HCT116 (cell line): ENCODE measurements at regions not wholly inside any gene's neighbourhood (a gene's known extent, or its start where the extent isn't known, plus 50 kb on each side); places are given as distances from the start of the nearest gene placed in this dataset.

Experiments
- ATAC-seq: fragments of 200-7000 bp; cut with Tn5 transposase; 2 replicates; pipeline ENCODE4 v1.9.1; 2020; ENCODE audit warnings: mild to moderate bottlenecking, moderate library complexity
- BruUV-seq: library from RNA; stranded (reverse); fragments of 400-500 nt; replicated peaks from 2 replicates; lab custom pipeline; 2021; lab: Mats Ljungman, UMichigan
- CTCF ChIA-PET: fragments of 300-600 bp; sonication (Branson Sonifier 250); formaldehyde crosslinking; loops from one replicate; lab custom pipeline; 2021; ENCODE audit warnings: antibody characterized with exemption; lab: Charles Lee
- POLR2A ChIA-PET: fragments of 300-600, 350-600 bp; sonication (Branson Sonifier 250); formaldehyde crosslinking; loops from one replicate; lab custom pipeline; 2021; ENCODE audit warnings: antibody characterized with exemption; lab: Charles Lee
- RAD21 ChIA-PET, 2 experiments: fragments of 300-600 bp; sonication (Branson Sonifier 250); formaldehyde crosslinking; loops; one replicate each; lab custom pipeline; 2023; ENCODE audit warnings: low total read pairs in 2 of 2; ENCODE audit not compliant: uncharacterized antibody in 2 of 2, unreplicated experiment in 2 of 2, low non-redundant PET in 1 of 2; lab: Charles Lee
- DNase-seq: peaks from one replicate; pipeline ENCODE4 v3.0.0-alpha.2; 2010; ENCODE audit warnings: low read depth, low spot score
- H2AFZ ChIP-seq: fragments of 200-600 bp; shearing (Covaris generic), sonication (generic); 2 replicates; pipeline ENCODE4 v1.6.1; 2017; ENCODE audit warnings: low read depth, mixed run types, mixed read lengths, antibody characterized with exemption, low read length; ENCODE audit not compliant: poor library complexity, severe bottlenecking
- H3K27ac ChIP-seq: 2 replicates; pipeline ENCODE4 v1.5.1; 2012; ENCODE audit warnings: low read depth, low read length
- H3K27me3 ChIP-seq: fragments of 200-600 bp; sonication (generic); 2 replicates; pipeline ENCODE4 v1.6.1; 2016; ENCODE audit warnings: mixed run types, low read length, mixed read lengths; ENCODE audit not compliant: insufficient read depth
- H3K36me3 ChIP-seq, 2 experiments: fragments of 200-500 bp in 1 of 2; fragments of 200-600 bp in 1 of 2; sonication (Bioruptor generic) in 1 of 2; sonication (generic) in 1 of 2; 2 replicates each; pipeline versions ENCODE4 v1.5.1 to v1.6.1; 2014 to 2016; ENCODE audit warnings: low read length in 2 of 2, inconsistent platforms in 1 of 2, mixed read lengths in 1 of 2, mixed run types in 1 of 2; ENCODE audit not compliant: insufficient read depth in 2 of 2, control insufficient read depth in 1 of 2
- H3K4me1 ChIP-seq, 2 experiments: fragments of 200-600 bp in 1 of 2; sonication (generic) in 1 of 2; 2 replicates each; pipeline versions ENCODE4 v1.5.1 to v1.6.1; 2012 to 2017; ENCODE audit warnings: low read length in 2 of 2, inconsistent platforms in 1 of 2, mild to moderate bottlenecking in 1 of 2, mixed read lengths in 1 of 2, mixed run types in 1 of 2, moderate library complexity in 1 of 2; ENCODE audit not compliant: insufficient read depth in 2 of 2, control insufficient read depth in 1 of 2
- H3K4me2 ChIP-seq: fragments of 200-600 bp; sonication (generic); 2 replicates; pipeline ENCODE4 v1.6.1; 2017; ENCODE audit warnings: mixed run types, low read length, mixed read lengths
- H3K4me3 ChIP-seq, 2 experiments: fragments of 200-600 bp in 1 of 2; sonication (generic) in 1 of 2; replicated peaks in 1 of 2; 2 replicates each; pipeline ENCODE4 v1.5.1; 2011 to 2016; ENCODE audit warnings: low read length in 2 of 2, control low read depth in 1 of 2, low read depth in 1 of 2, mild to moderate bottlenecking in 1 of 2, mixed read lengths in 1 of 2, mixed run types in 1 of 2
- H3K79me2 ChIP-seq: fragments of 200-600 bp; sonication (generic); 2 replicates; pipeline ENCODE4 v1.6.1; 2017; ENCODE audit warnings: mild to moderate bottlenecking, mixed run types, low read length, moderate library complexity, mixed read lengths; ENCODE audit not compliant: insufficient read depth
- H3K9ac ChIP-seq: fragments of 200-600 bp; sonication (generic); 2 replicates; pipeline ENCODE4 v1.6.1; 2016; ENCODE audit warnings: low read length, mixed read lengths
- H3K9me2 ChIP-seq: fragments of 200-600 bp; sonication (generic), shearing (Covaris generic); 2 replicates; pipeline ENCODE4 v1.6.1; 2017; ENCODE audit warnings: mixed run types, mild to moderate bottlenecking, moderate library complexity; ENCODE audit not compliant: insufficient read depth
- H3K9me3 ChIP-seq, 2 experiments: fragments of 200-500 bp in 1 of 2; fragments of 200-600 bp in 1 of 2; sonication (Bioruptor generic) in 1 of 2; sonication (generic) in 1 of 2; 2 replicates each; pipeline ENCODE4 v1.6.1; 2014 to 2017; ENCODE audit warnings: low read length in 2 of 2, mixed read lengths in 2 of 2, inconsistent platforms in 1 of 2, low read depth in 1 of 2, mild to moderate bottlenecking in 1 of 2, mixed run types in 1 of 2, moderate library complexity in 1 of 2; ENCODE audit not compliant: control insufficient read depth in 1 of 2, insufficient read depth in 1 of 2
- H4K20me1 ChIP-seq: fragments of 200-600 bp; sonication (generic), shearing (Covaris generic); 2 replicates; pipeline ENCODE4 v1.6.1; 2017; ENCODE audit warnings: mixed run types, mild to moderate bottlenecking, moderate library complexity; ENCODE audit not compliant: insufficient read depth
- EZH2 ChIP-seq: fragments of 200-600 bp; sonication (generic); IDR thresholded peaks from 2 replicates; pipeline ENCODE4 v1.6.1; 2017; ENCODE audit warnings: antibody characterized with exemption, mixed run types
- EZH2phosphoT487 ChIP-seq: fragments of 200-600 bp; IDR thresholded peaks from 2 replicates; pipeline ENCODE4 v1.6.1; 2018; ENCODE audit warnings: antibody characterized with exemption, borderline replicate concordance
- FOSL1 ChIP-seq: IDR thresholded peaks from 2 replicates; pipeline ENCODE4 v1.6.1; 2012; ENCODE audit warnings: low read depth
- JUND ChIP-seq: IDR thresholded peaks from 2 replicates; pipeline ENCODE4 v1.6.1; 2012
- POLR2AphosphoS5 ChIP-seq: IDR thresholded peaks from 2 replicates; pipeline ENCODE4 v1.6.1; 2011; ENCODE audit warnings: mild to moderate bottlenecking, low read depth, low read length, moderate library complexity
- REST ChIP-seq: IDR thresholded peaks from 2 replicates; pipeline ENCODE4 v1.6.1; 2012; ENCODE audit warnings: low read depth
- SIN3A ChIP-seq: IDR thresholded peaks from 2 replicates; pipeline ENCODE4 v1.6.1; 2012; ENCODE audit warnings: low read depth
- SP1 ChIP-seq: IDR thresholded peaks from 2 replicates; pipeline ENCODE4 v1.6.1; 2012; ENCODE audit warnings: low read depth
- TCF7L2 ChIP-seq: IDR thresholded peaks from 2 replicates; pipeline ENCODE4 v1.7.0; 2011; ENCODE audit warnings: borderline replicate concordance, inconsistent platforms; ENCODE audit not compliant: insufficient read depth, insufficient read length; ENCODE audit errors: extremely low read depth
- ZNF274 ChIP-seq: fragments of 200-500 bp; sonication (Bioruptor generic); IDR thresholded peaks from 2 replicates; pipeline ENCODE4 v1.6.1; 2014; ENCODE audit warnings: mild to moderate bottlenecking, low read depth, low read length, inconsistent platforms
- intact Hi-C: fragments of 100-400 bp; cut with micrococcal nuclease; formaldehyde crosslinking; loops from 2 replicates; pipeline ENCODE4 v1.10.0; 2022
- TF ChIP-seq, protein P1 (sequence below), 3 experiments: fragments of 200-600 bp in 1 of 3; sonication (generic) in 1 of 3; IDR thresholded peaks in 2 of 3; conservative IDR thresholded peaks in 1 of 3; 2 replicates each; pipeline ENCODE4 v1.5.1; 2012 to 2017; ENCODE audit warnings: low read depth in 2 of 3, low read length in 2 of 3, antibody characterized with exemption in 1 of 3, borderline replicate concordance in 1 of 3, control low read depth in 1 of 3, mild to moderate bottlenecking in 1 of 3, mixed read lengths in 1 of 3, mixed run types in 1 of 3, moderate library complexity in 1 of 3; ENCODE audit not compliant: insufficient read depth in 1 of 3

- TF ChIP-seq REST = no peak
- TF ChIP-seq SIN3A = no peak
- TF ChIP-seq, all 23 proteins: peak for 0
These were observed 169.6 kb downstream of the SLC24A2 start (continued) for GRCh38 chr9:19619221-19619620.

DNA sequence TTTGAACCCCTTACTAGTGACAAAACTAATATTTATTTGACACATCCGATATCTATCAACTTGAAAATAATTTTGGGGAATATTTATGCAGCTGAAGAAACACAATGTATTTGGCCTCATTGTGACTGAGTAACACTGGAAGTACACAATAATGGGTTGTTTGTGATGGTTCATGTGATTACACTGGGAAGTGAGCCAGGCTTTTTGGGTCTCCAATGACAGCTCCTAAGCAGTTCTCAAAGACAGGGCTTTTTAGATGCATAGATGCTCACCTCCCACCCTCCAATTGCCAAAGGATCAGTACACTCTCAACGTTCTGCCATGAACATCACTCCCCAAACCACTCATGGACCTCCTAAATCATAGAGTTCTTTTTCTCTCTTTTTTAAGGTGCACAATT, 170.0 kb downstream of the SLC24A2 start:
- Histone ChIP-seq H2AFZ (no peak overlapping the region), H3K9me2 (no peaks in the 10 kb centered on the region), H3K9ac (no peak overlapping the region), H3K27ac (no peak overlapping the region), H3K36me3 (no peaks in the 10 kb centered on the region), H3K79me2 (no peaks in the 10 kb centered on the region), H3K4me3 (no peak overlapping the region), H3K27me3 (peaks cover 81% of the 10 kb centered on the region), H3K4me1 (no peaks in the 10 kb centered on the region), H3K4me2 (no peak overlapping the region), H3K9me3 (no peaks in the 10 kb centered on the region), H4K20me1 (no peaks in the 10 kb centered on the region)
- ChIA-PET RAD21 (no interaction called here), POLR2A (no interaction called here), CTCF (no interaction called here)
- no TSS peak for BruUV-seq
- DNase-seq (no peak), ATAC-seq (no peak)
- TF ChIP-seq, protein P1, sequence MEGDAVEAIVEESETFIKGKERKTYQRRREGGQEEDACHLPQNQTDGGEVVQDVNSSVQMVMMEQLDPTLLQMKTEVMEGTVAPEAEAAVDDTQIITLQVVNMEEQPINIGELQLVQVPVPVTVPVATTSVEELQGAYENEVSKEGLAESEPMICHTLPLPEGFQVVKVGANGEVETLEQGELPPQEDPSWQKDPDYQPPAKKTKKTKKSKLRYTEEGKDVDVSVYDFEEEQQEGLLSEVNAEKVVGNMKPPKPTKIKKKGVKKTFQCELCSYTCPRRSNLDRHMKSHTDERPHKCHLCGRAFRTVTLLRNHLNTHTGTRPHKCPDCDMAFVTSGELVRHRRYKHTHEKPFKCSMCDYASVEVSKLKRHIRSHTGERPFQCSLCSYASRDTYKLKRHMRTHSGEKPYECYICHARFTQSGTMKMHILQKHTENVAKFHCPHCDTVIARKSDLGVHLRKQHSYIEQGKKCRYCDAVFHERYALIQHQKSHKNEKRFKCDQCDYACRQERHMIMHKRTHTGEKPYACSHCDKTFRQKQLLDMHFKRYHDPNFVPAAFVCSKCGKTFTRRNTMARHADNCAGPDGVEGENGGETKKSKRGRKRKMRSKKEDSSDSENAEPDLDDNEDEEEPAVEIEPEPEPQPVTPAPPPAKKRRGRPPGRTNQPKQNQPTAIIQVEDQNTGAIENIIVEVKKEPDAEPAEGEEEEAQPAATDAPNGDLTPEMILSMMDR (IDR thresholded peaks at IDR 0.05 in 2 of 3, conservative IDR thresholded peaks at IDR 0.05 in 1 of 3; ENCODE audit: borderline replicate concordance in 1 of 3, insufficient read depth in 1 of 3, low read depth in 2 of 3, low read length in 2 of 3) = no peak
- TF ChIP-seq SP1 (no peak), FOSL1 (no peak), SIN3A (no peak), EZH2phosphoT487 (no peak), ZNF274 (no peak), POLR2AphosphoS5 (no peak), JUND (no peak), TCF7L2 (no peak), EZH2 (no peak)
- intact Hi-C loops = no loop called here
